Transverse colon (tissue), 4 donors: ENCODE measurements at regions not wholly inside any gene's neighbourhood (a gene's known extent, or its start where the extent isn't known, plus 50 kb on each side); places are given as distances from the start of the nearest gene placed in this dataset.

Experiments used
- DNase-seq: peaks from one replicate; pipeline ENCODE4 v3.0.0-alpha.2; 2019
- H3K27ac ChIP-seq, 4 donors: fragments of 200-600 bp; sonication (generic); 2 replicates each; pipeline ENCODE4 v1.5.1; 2016 to 2018; ENCODE audit warnings: inconsistent platforms in 4 of 4
- H3K27me3 ChIP-seq: fragments of 200-600 bp; sonication (generic); 2 replicates; pipeline ENCODE4 v1.5.1; 2017; ENCODE audit warnings: inconsistent platforms
- H3K36me3 ChIP-seq, 4 donors: fragments of 200-600 bp; sonication (generic); 2 replicates each; pipeline ENCODE4 v1.5.1; 2017 to 2019; ENCODE audit warnings: inconsistent platforms in 4 of 4
- H3K4me1 ChIP-seq, 4 donors: fragments of 200-600 bp; sonication (generic); 2 replicates each; pipeline ENCODE4 v1.5.1; 2017 to 2020; ENCODE audit warnings: inconsistent platforms in 4 of 4
- H3K4me3 ChIP-seq, 4 donors: fragments of 200-600 bp; sonication (generic); 1 replicate in 1 of 4; 2 replicates in 3 of 4; pipeline versions ENCODE4 v1.5.1 to v1.6.1; 2017 to 2019; ENCODE audit warnings: inconsistent platforms in 4 of 4
- H3K9me3 ChIP-seq, 2 donors: fragments of 200-600 bp; sonication (generic); 2 replicates each; pipeline ENCODE4 v1.5.1; 2017 to 2019; ENCODE audit warnings: inconsistent platforms in 2 of 2
- EP300 ChIP-seq: sonication (generic); formaldehyde crosslinking; IDR thresholded peaks from one replicate; pipeline ENCODE4 v1.6.1; 2017; ENCODE audit warnings: antibody characterized with exemption, low read depth
- POLR2A ChIP-seq: fragments of 450-650 bp; IDR thresholded peaks from one replicate; pipeline ENCODE4 v1.6.1; 2016; ENCODE audit warnings: antibody characterized with exemption, mild to moderate bottlenecking, moderate library complexity
- POLR2AphosphoS5 ChIP-seq, 3 donors: sonication (generic); formaldehyde crosslinking; IDR thresholded peaks; one replicate each; pipeline ENCODE4 v1.6.1; 2016; ENCODE audit warnings: antibody characterized with exemption in 3 of 3
- WGBS, 2 donors: methylation state at CpG; one replicate each; pipeline ENCODE4 v1.1.5; 2018; ENCODE audit warnings: low coverage in 1 of 2; 5-methylcytosine and 5-hydroxymethylcytosine counted together
- in situ Hi-C, 4 donors: fragments of 200-750 bp; cut with MboI; loops; one replicate each; pipeline versions ENCODE4 v1.15.0 to v1.15.1; 2017; ENCODE audit warnings: low sequenced_read_pairs in 3 of 4, low pct_ligation_motif_present in 1 of 4, low pct_unique_long_range_greater_than_20kb in 1 of 4
- intact Hi-C: fragments of 100-400 bp; cut with DNase I; formaldehyde crosslinking; loops from one replicate; pipeline ENCODE4 v1.15.1; 2023; ENCODE audit warnings: low total_unique reads
- TF ChIP-seq, protein P1 (sequence below), 5 experiments: fragments of 200-600 bp in 3 of 5; fragments of 450-650 bp in 2 of 5; sonication (generic) in 3 of 5; IDR thresholded peaks; 1 replicate in 2 of 5; 2 replicates in 3 of 5; pipeline ENCODE4 v1.5.1; 2016 to 2017; ENCODE audit warnings: antibody characterized with exemption in 5 of 5, inconsistent platforms in 3 of 5, mild to moderate bottlenecking in 2 of 5, moderate library complexity in 1 of 5

DNA sequence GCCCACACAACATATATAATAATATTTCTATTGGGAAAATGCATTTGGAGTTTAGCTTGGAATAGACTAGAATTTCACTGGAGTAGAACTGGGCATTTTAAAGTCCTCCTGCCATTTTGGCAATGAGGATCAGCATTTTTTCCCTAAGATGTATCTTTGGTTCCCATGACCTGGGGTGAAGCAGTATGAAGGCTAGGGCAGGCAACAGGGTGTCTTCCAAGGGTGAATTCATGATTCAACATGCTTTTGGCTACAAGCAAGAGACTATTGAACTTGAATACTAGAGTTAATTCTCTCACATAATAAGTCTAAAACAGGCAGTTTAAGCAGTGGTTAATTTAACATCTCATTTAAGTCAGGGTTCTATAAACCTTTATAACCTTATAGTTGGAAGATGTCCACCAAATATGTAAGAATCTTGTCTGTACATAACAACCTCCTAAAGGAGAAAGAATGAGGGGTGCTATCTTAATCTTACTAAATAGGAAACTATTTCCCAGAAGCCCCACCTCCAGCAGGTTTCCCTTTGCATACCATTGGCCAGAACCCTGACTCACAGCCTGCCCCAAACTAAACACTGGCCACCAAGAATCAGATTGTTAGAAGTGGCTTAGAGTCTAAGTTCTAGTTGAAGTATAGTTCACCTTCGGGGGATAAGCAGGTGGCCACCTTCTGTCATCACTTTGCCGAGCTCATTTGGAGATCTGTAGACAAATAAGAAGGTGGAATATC, 96.0 kb upstream of the PRPS1L1 start:
- Histone ChIP-seq H3K4me1 (no peaks in the 10 kb centered on the region), H3K4me3 (no peak overlapping the region), H3K36me3 (no peaks in the 10 kb centered on the region), H3K9me3 (no peaks in the 10 kb centered on the region), H3K27me3 (no peaks in the 10 kb centered on the region), H3K27ac (no peak overlapping the region)
- 76 to 83% methylated on average over 2 of the region's 2 CpGs for WGBS, 2 donors
- TF ChIP-seq, protein P1, sequence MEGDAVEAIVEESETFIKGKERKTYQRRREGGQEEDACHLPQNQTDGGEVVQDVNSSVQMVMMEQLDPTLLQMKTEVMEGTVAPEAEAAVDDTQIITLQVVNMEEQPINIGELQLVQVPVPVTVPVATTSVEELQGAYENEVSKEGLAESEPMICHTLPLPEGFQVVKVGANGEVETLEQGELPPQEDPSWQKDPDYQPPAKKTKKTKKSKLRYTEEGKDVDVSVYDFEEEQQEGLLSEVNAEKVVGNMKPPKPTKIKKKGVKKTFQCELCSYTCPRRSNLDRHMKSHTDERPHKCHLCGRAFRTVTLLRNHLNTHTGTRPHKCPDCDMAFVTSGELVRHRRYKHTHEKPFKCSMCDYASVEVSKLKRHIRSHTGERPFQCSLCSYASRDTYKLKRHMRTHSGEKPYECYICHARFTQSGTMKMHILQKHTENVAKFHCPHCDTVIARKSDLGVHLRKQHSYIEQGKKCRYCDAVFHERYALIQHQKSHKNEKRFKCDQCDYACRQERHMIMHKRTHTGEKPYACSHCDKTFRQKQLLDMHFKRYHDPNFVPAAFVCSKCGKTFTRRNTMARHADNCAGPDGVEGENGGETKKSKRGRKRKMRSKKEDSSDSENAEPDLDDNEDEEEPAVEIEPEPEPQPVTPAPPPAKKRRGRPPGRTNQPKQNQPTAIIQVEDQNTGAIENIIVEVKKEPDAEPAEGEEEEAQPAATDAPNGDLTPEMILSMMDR (IDR thresholded peaks at IDR 0.05): no peak
- TF ChIP-seq POLR2A (no peak), EP300 (no peak), POLR2AphosphoS5 (IDR thresholded peaks at IDR 0.05) (no peak)
- no peak for DNase-seq
- in situ Hi-C loops (no loop called here), intact Hi-C loops (no loop called here)

DNA sequence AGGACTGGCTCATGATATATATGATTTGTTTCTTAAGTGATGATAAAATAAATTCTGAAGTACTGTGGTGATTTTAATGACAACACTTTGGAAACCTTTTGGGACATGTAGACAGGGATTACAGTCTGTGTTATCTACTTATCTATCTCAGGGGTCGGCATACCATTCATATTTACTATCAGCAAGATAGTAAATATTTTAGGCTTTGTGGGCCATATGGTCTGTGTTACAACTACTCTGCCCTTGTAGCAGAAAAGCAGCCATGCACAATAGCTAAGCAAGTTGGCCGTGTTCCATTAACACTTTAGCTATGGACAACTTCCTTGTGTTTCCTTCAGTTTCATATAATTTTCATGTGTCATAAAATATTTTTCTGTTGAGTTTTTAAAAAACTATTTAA, 97.8 kb upstream of the PRPS1L1 start:
- H3K4me3 ChIP-seq: no peak overlapping the region
- H3K36me3 ChIP-seq: no peaks in the 10 kb centered on the region
- 25 to 40% methylated on average over 2 of the region's 2 CpGs for WGBS, 2 donors
- TF ChIP-seq, protein P1 (IDR thresholded peaks at IDR 0.05): no peak
- TF ChIP-seq POLR2A: no peak
- no peak for TF ChIP-seq EP300
- no peak for TF ChIP-seq POLR2AphosphoS5 (IDR thresholded peaks at IDR 0.05)
- no peak for DNase-seq
- no peaks in the 10 kb centered on the region for H3K9me3 ChIP-seq
- no peak overlapping the region for H3K27ac ChIP-seq
- in situ Hi-C loops: no loop called here
- H3K4me1 ChIP-seq: no peaks in the 10 kb centered on the region
- H3K27me3 ChIP-seq: no peaks in the 10 kb centered on the region
- intact Hi-C loops: no loop called here

DNA sequence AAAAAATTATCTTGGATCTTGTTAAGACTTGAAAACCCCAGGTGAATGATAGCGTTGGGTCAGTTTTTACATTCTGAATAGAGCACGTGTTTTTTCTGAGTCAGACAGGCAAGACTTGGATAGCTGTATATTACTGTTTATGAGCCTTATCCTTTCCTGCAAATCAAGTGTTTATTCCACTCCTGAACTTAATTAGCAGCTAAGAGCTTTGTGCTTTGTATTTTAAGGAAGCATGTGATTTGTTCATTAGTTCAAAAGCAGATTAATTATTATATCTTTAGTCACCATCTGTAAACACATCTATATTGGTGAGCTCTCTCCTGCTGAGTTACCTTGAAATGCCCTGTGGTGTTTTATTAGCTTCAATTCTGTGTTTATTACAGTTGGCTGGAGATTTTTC, 98.6 kb upstream of the PRPS1L1 start:
- Histone ChIP-seq H3K27me3 (no peaks in the 10 kb centered on the region), H3K4me1 (no peaks in the 10 kb centered on the region), H3K4me3 (no peak overlapping the region), H3K36me3 (no peaks in the 10 kb centered on the region), H3K27ac (no peak overlapping the region), H3K9me3 (no peaks in the 10 kb centered on the region)
- in situ Hi-C loops (no loop called here), intact Hi-C loops (no loop called here)
- no peak for TF ChIP-seq POLR2A
- no peak for DNase-seq
- WGBS, 2 donors: 31 to 75% methylated on average over 2 of the region's 2 CpGs

DNA sequence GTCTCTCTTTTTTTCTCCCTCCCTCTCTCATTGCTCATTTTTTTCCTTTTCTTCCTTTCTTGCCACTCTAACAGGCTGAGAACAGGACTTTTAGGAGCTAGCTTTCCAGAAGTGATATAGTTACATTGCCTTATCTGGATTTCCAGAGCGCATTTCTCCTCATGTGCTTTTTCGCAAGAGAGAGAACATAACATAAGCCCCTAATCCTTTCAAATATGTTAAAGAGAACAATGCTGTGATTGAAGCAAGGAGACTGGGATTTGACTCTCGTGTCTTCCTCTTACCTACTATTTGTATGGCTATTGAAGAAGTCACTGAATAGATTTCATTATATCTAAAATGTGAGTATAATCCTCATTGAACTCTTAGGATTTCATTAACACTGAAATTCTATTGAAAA, 101.2 kb upstream of the PRPS1L1 start:
- TF ChIP-seq POLR2AphosphoS5 (IDR thresholded peaks at IDR 0.05) (no peak), POLR2A (no peak), EP300 (no peak)
- TF ChIP-seq, protein P1 (IDR thresholded peaks at IDR 0.05): no peak
- H3K4me3 ChIP-seq: no peak overlapping the region
- H3K4me1 ChIP-seq: no peaks in the 10 kb centered on the region
- H3K27ac ChIP-seq: no peak overlapping the region
- no peak for DNase-seq
- intact Hi-C loops: no loop called here
- H3K9me3 ChIP-seq: no peaks in the 10 kb centered on the region
- in situ Hi-C loops: no loop called here
- H3K27me3 ChIP-seq: no peaks in the 10 kb centered on the region
- WGBS, 2 donors: 84 to 89% methylated on average over 3 of the region's 3 CpGs
- no peaks in the 10 kb centered on the region for H3K36me3 ChIP-seq

DNA sequence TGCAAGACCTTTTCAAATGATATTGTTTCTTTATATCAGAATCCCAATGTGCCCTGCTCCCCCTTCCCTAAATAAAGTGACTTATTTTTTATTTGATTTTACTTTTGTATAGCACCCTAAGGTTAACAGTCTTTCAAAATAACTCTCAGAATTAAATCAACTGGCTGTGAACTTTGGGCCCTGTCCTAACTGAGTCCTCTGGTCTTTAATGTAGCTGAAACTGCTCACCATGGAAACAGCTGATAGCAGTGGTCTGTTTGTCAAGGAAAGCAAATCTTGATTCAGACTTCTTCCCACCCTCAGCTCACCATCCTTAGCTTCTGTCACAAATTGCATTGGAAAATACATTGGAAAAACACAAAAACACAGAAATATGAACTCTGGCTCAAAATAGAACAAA, 105.2 kb upstream of the PRPS1L1 start:
- no peaks in the 10 kb centered on the region for H3K4me1 ChIP-seq
- in situ Hi-C loops: no loop called here
- intact Hi-C loops: no loop called here
- H3K9me3 ChIP-seq: no peaks in the 10 kb centered on the region
- no peaks in the 10 kb centered on the region for H3K27me3 ChIP-seq
- no peak for DNase-seq
- no peak overlapping the region for H3K4me3 ChIP-seq
- no peaks in the 10 kb centered on the region for H3K36me3 ChIP-seq
- H3K27ac ChIP-seq: no peak overlapping the region
- TF ChIP-seq, protein P1 (IDR thresholded peaks at IDR 0.05): no peak
- no peak for TF ChIP-seq POLR2A
